ENCODE measurements at regions not wholly inside any gene's neighbourhood (a gene's known extent, or its start where the extent isn't known, plus 50 kb on each side); places are given as distances from the start of the nearest gene placed in this dataset.

- DNase-seq: no peak
These were observed 203.0 kb upstream of the PCSK2 start for GRCh38 chr20:17023806-17024205.

- DNase-seq: no peak
These were observed 202.2 kb upstream of the PCSK2 start for GRCh38 chr20:17024513-17025119.

DNA sequence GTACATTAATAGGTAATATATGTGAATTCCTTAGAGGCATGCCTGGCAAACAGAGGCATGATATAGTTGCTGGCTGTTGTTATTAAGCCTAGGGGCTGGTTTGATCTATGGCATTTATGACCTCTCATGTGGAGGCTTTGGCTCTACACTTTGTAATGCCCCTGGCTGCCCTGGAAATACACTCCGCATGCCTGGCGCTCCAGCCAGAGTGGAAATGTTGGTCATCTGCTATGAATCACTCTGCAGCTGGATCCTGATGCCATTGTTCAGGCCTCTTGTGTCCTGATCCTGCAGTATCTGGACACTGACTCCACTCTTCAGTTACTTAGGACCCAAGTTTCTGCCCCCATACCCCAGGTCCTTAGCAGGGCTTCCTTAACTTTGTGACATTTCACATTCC is 200.5 kb upstream of the PCSK2 start:
- DNase-seq: no peak

DNA sequence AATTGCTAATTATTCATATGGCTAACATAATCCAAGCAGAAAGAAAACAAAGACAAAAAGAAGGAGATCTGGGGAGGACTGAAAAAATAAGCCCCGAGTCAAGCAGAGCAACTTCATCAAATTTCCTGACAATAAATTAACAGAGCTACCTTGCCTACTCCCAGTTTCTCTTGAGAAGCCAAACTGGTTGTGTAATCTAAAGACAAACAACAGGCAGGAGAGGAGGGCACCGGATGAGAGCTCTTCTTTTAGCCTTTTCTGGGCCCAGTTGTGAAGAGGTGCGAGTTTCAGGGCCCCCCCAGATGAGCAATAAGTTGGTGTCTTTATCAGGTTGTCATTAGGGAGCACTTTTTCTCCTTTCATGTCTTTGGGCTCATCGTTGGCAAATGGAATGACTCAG is 197.1 kb upstream of the PCSK2 start:
- DNase-seq: no peak

GRCh38 chr20:17036541-17036940 is 190.3 kb upstream of the PCSK2 start:
- DNase-seq: no peak

GRCh38 chr20:17042122-17042521 is 184.7 kb upstream of the PCSK2 start:
- no peak for DNase-seq

GRCh38 chr20:17043323-17043722 is 183.5 kb upstream of the PCSK2 start:
- DNase-seq: no peak

DNA sequence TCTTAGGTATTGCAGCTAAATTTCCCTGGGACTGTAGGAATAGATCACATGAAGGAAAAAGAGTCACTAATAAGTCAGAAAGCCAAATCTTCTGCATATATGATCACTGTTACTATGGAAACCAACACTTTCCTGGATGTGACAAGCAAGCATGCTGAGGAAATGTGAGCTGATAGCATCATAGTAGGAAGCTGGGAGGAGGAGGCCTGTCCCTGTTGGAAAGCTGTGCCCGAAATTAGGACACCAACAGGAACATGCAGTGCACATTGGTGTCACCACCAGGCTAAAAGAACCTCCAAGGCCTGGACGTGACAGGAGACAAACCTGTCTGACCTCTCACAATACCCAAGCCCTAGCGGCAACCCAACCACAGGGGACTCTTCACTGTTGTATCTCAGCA is 181.9 kb upstream of the PCSK2 start:
- DNase-seq: no peak

- no peak for DNase-seq
These were observed 167.4 kb upstream of the PCSK2 start for GRCh38 chr20:17059465-17059864.

GRCh38 chr20:17061715-17062114 is 165.1 kb upstream of the PCSK2 start:
- DNase-seq: no peak

GRCh38 chr20:17062712-17063111 is 164.1 kb upstream of the PCSK2 start:
- no peak for DNase-seq

GRCh38 chr20:17066902-17067301 is 159.9 kb upstream of the PCSK2 start:
- DNase-seq: peak; percentile 42

GRCh38 chr20:17068084-17068711 is 158.6 kb upstream of the PCSK2 start:
- no peak for DNase-seq

DNA sequence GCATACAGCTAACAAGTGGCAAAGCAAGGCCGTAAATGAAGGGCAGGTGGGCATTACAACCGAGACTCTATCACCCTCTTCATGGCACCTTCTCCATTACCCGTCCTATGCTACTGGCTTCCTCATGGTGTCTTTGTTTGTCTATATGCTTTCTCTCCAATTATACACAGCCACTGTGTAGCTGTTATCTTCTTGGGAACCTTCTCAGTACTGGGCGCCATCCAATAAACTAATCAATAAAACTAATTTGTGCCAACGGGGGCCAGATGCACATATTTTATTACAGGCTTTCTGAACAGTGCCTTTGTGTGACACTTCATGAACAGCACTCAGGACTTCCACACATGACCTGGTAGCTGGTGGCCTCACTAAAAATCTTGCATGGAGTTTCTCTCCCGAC is 149.8 kb upstream of the PCSK2 start:
- DNase-seq: peak; percentile 53

DNA sequence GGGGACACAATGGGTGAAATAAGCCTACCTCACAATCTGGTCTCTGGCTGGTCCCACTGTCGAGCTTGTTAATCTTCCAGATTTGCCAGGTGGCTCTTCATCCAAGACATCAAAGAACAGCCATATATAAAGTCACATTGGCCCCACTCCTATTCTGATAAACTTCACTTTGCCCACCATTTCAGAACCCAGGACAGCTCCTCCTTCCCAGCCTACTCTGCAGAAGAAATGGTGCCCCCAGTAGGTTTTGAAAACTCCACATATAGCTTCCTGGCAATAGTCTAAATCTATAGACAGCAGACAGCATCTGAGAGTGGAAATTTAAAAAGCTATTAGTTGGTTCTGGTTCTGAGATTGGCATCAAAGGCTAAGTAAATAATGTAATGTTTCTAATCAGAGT is 143.1 kb upstream of the PCSK2 start:
- DNase-seq: no peak

GRCh38 chr20:17084909-17085308 is 141.9 kb upstream of the PCSK2 start:
- no peak for DNase-seq

GRCh38 chr20:17093782-17094181 is 133.1 kb upstream of the PCSK2 start:
- no peak for DNase-seq

DNA sequence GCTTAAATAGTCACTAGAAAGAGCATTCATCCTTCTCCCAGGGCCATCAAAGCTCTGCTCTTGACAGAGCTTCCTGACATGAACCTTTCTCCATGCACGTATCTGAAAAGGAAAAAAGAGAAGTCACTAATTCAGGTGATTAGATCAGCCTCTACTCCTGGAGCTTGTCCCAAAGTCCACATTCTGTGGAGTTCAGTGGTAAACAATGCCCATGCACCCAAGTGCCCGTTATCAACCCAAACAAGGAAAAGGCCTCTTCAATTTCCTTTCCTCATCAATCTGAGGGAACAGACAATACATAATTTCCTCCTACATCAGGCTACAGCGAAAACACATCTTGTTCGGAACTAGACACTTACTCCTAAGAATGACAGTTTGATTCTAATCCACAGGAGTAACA is 129.2 kb upstream of the PCSK2 start:
- DNase-seq: no peak

DNA sequence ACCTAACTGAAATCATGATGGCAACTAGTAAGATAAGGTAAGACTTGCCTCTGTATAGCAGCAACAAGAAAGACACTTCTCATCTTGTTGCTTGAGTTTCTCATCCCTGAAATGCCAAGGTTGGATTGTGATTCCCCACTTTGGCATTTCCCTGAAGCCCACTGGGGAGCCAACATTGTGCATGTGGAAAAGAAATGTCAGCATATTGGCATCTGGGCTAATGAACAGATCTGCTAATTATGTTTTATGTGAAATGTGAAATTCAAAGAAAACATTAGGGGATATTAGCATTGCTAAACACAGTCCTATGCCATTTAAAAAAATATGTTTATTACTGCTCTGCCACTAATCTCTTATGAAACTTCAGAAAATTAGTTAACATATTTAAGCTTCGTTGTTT is 126.3 kb upstream of the PCSK2 start:
- DNase-seq: no peak

DNA sequence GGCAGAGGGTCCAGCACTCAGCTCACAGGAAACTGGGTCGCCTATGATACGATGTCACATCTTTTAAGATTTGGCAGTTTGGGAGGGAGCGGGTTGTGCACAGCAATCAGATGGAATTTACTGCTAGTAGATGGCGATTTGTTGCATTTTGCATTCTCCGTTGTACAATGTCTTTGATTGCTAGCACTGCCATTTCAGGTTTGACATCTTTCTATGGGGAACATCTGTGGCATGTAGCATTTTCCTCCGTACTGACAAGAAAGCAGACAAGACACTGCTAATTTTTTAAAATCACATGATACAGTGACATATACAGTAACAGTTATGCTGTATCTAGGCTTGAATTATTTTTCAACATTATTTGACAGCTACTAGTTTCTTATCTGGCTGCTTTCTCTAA is 119.7 kb upstream of the PCSK2 start:
- DNase-seq: no peak

GRCh38 chr20:17108896-17109295 is 117.9 kb upstream of the PCSK2 start:
- no peak for DNase-seq

DNA sequence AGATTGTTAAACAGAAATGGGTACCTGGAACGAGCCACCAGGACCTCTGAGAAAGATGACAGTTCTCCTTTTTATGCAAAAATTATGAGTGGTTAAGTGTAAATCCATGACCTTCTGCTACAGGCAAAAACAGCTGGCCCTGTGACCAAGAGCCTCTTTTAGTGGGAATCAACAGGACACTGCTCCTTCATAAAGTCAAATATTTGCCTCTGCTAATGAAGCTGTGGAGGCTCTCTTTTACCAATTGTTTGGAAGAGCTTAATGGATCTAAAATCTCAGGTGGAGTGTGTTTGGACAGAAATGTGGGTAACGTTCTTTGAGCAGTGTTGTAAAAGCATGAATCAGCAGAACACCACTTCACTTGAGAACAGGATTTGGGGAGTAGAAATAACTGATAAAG is 117.5 kb upstream of the PCSK2 start:
- no peak for DNase-seq

- DNase-seq: no peak
These were observed 98.6 kb upstream of the PCSK2 start for GRCh38 chr20:17128206-17128605.

DNA sequence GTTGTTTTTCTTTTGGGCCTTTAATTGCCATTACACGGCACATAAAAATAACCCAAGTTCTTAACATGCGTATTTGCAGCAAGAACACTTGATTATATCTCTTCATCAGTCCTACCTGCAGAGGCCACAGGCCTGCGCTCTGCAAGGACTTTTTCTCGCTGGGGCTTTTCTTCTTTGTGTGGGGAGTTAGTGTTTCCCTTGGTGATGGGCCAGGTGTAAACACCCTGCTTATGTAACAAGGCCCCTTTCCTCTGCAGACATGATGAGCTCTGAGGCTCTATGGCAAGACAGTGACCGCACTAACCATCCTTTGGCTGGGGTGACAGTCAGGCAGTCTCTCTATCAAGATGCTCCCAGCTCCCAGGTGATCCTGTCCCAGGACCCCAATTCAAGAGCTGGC is 97.8 kb upstream of the PCSK2 start:
- no peak for DNase-seq

GRCh38 chr20:17137692-17138091 is 89.1 kb upstream of the PCSK2 start:
- DNase-seq: no peak

All from NCI-H1105 (cell line).